AG09319 (cell line): ENCODE measurements at regions not wholly inside any gene's neighbourhood (a gene's known extent, or its start where the extent isn't known, plus 50 kb on each side); places are given as distances from the start of the nearest gene placed in this dataset.

Experiments
- DNase-seq: peaks from one replicate; pipeline ENCODE4 v3.0.0-alpha.2; 2010; ENCODE audit warnings: low read depth; ENCODE audit errors: extremely low read depth
- TF ChIP-seq, protein P1 (sequence below): IDR thresholded peaks from 2 replicates; pipeline ENCODE4 v1.5.1; 2011; ENCODE audit warnings: low read depth, mild to moderate bottlenecking, inconsistent platforms, low read length, moderate library complexity

DNA sequence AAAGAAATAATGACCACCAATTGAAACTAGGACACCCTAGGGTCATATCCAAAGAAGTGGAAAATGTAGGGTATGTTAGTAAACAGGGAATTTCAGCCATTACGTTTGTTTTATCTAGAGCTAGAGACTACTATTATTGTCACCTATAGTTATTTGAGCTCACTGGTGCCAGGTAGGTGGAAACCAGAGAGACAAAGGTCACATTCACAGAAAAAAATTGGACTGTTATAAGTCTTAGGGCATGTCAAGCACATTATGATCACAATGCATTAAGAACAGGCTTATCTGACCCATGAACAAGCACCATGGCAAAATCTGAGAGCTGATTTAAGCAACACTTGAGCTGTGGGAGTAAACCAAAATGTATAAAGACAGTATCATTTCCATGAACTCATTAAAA, 530.1 kb upstream of the CITED2 start:
- no peak for DNase-seq
- TF ChIP-seq, protein P1, sequence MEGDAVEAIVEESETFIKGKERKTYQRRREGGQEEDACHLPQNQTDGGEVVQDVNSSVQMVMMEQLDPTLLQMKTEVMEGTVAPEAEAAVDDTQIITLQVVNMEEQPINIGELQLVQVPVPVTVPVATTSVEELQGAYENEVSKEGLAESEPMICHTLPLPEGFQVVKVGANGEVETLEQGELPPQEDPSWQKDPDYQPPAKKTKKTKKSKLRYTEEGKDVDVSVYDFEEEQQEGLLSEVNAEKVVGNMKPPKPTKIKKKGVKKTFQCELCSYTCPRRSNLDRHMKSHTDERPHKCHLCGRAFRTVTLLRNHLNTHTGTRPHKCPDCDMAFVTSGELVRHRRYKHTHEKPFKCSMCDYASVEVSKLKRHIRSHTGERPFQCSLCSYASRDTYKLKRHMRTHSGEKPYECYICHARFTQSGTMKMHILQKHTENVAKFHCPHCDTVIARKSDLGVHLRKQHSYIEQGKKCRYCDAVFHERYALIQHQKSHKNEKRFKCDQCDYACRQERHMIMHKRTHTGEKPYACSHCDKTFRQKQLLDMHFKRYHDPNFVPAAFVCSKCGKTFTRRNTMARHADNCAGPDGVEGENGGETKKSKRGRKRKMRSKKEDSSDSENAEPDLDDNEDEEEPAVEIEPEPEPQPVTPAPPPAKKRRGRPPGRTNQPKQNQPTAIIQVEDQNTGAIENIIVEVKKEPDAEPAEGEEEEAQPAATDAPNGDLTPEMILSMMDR, result no peak

DNA sequence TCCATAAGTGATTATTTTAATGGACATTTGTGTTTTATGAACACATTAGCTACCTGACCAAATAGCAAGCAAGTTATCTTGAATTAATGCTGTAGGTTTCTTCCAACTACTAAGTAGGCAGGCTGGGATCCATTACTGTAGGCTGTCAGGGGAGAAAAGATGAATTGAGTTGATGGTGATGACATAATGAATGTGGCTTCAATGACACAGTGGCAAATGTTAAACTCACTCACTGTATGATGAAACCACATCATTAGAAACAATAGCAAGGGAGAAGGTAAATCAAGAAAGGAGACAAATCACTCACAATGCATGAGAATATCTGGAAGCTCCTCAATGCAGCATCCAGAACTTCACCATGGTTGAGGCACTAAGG, 529.7 kb upstream of the CITED2 start:
- TF ChIP-seq, protein P1, result no peak
- no peak for DNase-seq

DNA sequence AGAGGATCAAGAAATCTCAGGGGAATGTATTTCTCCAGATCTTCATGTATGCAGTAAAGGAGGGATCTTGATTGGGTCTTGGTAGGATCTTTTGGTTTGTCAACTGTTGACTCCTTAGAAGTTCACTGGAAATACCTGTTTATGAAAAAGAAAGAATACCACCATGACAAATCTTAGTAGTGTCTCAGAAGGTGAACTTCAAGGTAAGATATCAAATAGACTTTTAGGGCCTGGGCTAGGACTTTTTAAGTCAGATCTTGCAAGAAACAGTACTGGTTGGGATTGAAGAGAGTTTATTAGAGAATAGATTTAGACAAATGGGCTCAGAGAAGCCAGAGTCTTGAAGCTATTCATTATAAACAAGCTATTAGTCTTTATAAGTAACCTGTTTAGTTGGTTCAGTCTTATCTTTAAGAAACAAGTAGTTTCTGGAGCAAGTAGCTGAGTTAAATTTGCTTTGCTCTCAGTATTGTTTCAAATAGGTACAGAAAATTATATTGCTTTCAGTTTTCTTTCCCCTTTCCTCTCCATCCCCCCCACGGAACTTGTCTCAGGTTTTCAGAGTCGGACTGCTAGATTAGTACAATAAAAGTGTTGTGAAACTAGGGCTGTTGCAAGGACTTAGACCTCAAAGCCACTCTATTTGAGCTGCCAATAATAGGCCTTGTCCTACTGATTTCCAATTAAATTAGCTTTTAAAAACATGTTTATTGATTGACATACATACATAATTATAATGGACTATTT, 529.1 kb upstream of the CITED2 start:
- TF ChIP-seq, protein P1, result no peak
- DNase-seq, result no peak

DNA sequence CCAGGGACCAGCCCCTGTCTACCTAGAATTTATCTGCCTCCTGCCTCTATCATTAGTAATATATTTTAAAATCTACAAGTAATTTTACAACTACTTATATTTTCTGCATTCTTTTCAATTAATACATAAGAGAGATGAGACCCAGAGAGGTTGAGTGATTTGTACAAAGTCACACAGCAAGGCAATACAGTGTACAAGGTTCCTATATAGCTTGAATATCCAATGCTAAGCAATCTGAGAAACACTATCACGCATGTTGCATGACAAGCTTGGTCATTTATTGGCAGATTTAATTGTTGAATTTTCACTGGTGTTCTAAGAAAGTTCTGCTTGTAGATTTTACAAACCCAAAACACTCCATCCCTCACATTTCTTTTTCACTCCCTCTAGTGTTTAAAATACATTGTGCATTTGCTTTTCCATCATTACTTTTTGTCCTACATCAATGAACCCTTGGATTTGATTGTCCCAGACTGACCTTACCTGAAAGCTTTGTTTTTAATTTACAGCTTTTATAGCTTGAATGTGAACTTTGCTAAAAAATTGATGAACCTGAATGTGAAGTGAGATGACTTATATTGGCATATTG, 520.9 kb upstream of the CITED2 start:
- no peak for DNase-seq
- TF ChIP-seq, protein P1, result no peak

DNA sequence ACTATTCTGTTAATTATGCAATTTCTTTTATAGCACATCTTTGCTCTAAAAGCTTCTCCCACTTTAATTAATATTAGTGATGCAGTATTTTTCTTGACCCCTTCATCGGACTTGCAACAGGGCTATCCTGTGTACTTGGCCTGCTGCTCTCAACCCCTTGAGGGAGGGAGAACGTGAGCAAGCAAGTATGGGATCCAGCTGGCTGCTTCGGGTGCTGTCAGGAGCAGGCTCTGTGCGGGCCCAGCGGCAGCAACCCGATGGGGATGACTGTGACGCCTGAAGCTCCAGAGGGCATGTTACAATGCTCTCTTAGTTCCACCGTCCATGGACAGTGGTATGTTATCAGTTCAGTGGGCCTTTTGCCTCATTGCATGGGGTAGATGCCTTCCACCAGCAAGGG, 519.8 kb upstream of the CITED2 start:
- TF ChIP-seq, protein P1, result no peak
- DNase-seq, result no peak

DNA sequence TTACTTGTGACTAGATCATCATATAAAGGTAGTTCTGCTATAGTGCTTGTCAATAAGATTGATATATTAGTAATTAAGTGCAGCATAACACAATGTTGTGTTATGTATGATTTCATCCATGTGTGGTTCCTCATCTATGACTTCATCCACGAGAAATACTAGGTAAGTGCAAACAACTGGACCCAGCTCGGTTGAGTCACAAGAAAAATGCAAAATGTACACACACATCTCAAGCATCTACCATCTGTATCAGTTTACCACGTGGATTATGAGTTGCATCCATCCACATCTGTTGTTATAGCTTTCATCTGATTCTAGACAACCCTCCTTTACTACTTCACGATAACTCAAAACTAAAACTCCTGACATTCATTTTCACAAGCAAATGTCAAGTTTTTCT, 517.0 kb upstream of the CITED2 start:
- DNase-seq, result no peak

DNA sequence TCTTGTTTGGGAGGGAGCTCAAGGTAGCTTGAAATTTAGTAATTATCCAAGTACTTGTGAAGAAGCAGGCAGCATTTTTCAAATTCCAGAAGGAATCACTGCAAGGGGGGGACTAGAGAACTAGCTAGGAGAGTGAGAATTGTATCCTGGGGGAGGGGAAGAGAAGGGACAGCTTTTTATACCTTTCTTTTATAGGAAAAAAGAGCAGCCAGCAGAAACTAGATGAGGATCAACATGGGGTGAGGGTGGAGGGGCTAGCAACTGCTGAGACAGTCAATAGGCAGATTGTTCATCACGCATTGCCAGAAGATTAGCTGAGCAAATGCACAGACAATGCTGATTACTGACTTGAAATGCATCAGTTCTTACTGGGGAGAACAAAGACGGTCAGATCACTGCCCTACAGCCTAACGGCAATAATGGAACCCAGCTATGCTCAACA, 514.3 kb upstream of the CITED2 start:
- DNase-seq, result no peak
- TF ChIP-seq, protein P1, result no peak

More for the DNA sequence above, 517.0 kb upstream of the CITED2 start:
- TF ChIP-seq, protein P1, result no peak
